Erythroblast (primary cell): ENCODE measurements at regions not wholly inside any gene's neighbourhood (a gene's known extent, or its start where the extent isn't known, plus 50 kb on each side); places are given as distances from the start of the nearest gene placed in this dataset.

Source experiments
- GATA1 ChIP-seq: IDR thresholded peaks from 2 replicates; pipeline ENCODE4 v1.6.1; 2011; ENCODE audit warnings: low read depth, mild to moderate bottlenecking, control low read depth, low read length, moderate library complexity
- POLR2A ChIP-seq: IDR thresholded peaks from 2 replicates; pipeline ENCODE4 v1.6.1; 2011; ENCODE audit warnings: mild to moderate bottlenecking, low read length

DNA sequence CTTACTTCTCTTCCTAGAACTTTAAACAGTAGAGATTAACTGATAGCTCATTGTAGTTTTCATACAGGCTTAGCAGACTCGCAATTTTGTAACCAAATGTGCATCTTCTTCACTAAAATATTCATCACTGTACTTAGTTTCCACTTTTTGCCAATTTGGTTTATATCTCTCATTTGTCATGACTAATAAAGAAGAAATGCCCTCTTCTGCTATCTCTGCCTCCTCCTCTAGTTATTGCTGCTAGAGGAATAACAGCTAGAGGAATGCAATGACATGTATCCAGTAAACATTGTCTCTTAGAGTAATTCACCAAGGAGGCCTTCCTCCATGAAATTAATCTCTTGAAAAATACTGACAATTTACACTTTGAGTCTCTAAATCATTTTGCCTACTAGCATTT lies 115.5 kb upstream of the COX10 start:
- TF ChIP-seq POLR2A (no peak), GATA1 (no peak)
